H9 (cell line): ENCODE measurements at regions not wholly inside any gene's neighbourhood (a gene's known extent, or its start where the extent isn't known, plus 50 kb on each side); places are given as distances from the start of the nearest gene placed in this dataset.

ENCODE experiments used
- DNase-seq: peaks from one replicate; pipeline ENCODE4 v3.0.0-alpha.2; 2017
- H2AFZ ChIP-seq: one replicate; pipeline ENCODE4 v1.6.1; 2013; ENCODE audit warnings: mild to moderate bottlenecking, low read length, control low read depth, moderate library complexity
- H2AK5ac ChIP-seq: 2 replicates; pipeline ENCODE4 v1.6.1; 2013; ENCODE audit warnings: low read length, control low read depth, mixed read lengths; ENCODE audit not compliant: insufficient read length
- H2BK120ac ChIP-seq: one replicate; pipeline ENCODE4 v1.6.1; 2013; ENCODE audit warnings: low read depth, mild to moderate bottlenecking, low read length, control low read depth, inconsistent platforms; ENCODE audit not compliant: poor library complexity, severe bottlenecking
- H2BK12ac ChIP-seq: 2 replicates; pipeline ENCODE4 v1.6.1; 2013; ENCODE audit warnings: low read length, control low read depth, mixed read lengths, low read depth; ENCODE audit not compliant: insufficient read length
- H2BK15ac ChIP-seq: 2 replicates; pipeline ENCODE4 v1.6.1; 2013; ENCODE audit warnings: low read depth, low read length, control low read depth
- H2BK20ac ChIP-seq: one replicate; pipeline ENCODE4 v1.6.1; 2013; ENCODE audit warnings: low read depth, mild to moderate bottlenecking, low read length, control low read depth, inconsistent platforms; ENCODE audit not compliant: poor library complexity, severe bottlenecking
- H2BK5ac ChIP-seq: 2 replicates; pipeline ENCODE4 v1.6.1; 2013; ENCODE audit warnings: low read length, control low read depth, mixed read lengths; ENCODE audit not compliant: insufficient read length
- H3K14ac ChIP-seq: 2 replicates; pipeline ENCODE4 v1.6.1; 2013; ENCODE audit warnings: low read length, control low read depth; ENCODE audit not compliant: insufficient read depth
- H3K18ac ChIP-seq: 2 replicates; pipeline ENCODE4 v1.6.1; 2013; ENCODE audit warnings: low read depth, mild to moderate bottlenecking, mixed read lengths, low read length, control low read depth; ENCODE audit not compliant: insufficient read length
- H3K23ac ChIP-seq: 2 replicates; pipeline ENCODE4 v1.6.1; 2013; ENCODE audit warnings: low read length, control low read depth, mixed read lengths, low read depth; ENCODE audit not compliant: insufficient read length
- H3K23me2 ChIP-seq: 2 replicates; pipeline ENCODE4 v1.6.1; 2013; ENCODE audit warnings: low read depth, mild to moderate bottlenecking, mixed read lengths, low read length, control low read depth; ENCODE audit not compliant: insufficient read length, poor library complexity, severe bottlenecking
- H3K27ac ChIP-seq: 2 replicates; pipeline ENCODE4 v1.5.1; 2013; ENCODE audit warnings: low read length, control low read depth, mixed read lengths, low read depth; ENCODE audit not compliant: insufficient read length
- H3K27me3 ChIP-seq: 2 replicates; pipeline ENCODE4 v1.6.1; 2013; ENCODE audit warnings: low read length, control low read depth, inconsistent platforms; ENCODE audit not compliant: insufficient read depth
- H3K4ac ChIP-seq: 2 replicates; pipeline ENCODE4 v1.6.1; 2013; ENCODE audit warnings: low read depth, mild to moderate bottlenecking, control low read depth, inconsistent platforms, low read length, moderate library complexity
- H3K4me1 ChIP-seq: 2 replicates; pipeline ENCODE4 v1.6.1; 2013; ENCODE audit warnings: low read length, control low read depth, inconsistent platforms; ENCODE audit not compliant: insufficient read depth
- H3K4me2 ChIP-seq: 2 replicates; pipeline ENCODE4 v1.6.1; 2013; ENCODE audit warnings: low read length, control low read depth, mixed read lengths; ENCODE audit not compliant: insufficient read length, insufficient read depth
- H3K56ac ChIP-seq: 2 replicates; pipeline ENCODE4 v1.6.1; 2013; ENCODE audit warnings: low read depth, mild to moderate bottlenecking, mixed read lengths, low read length, control low read depth; ENCODE audit not compliant: insufficient read length
- H3K79me1 ChIP-seq: 2 replicates; pipeline ENCODE4 v1.6.1; 2013; ENCODE audit warnings: low read depth, mild to moderate bottlenecking, moderate library complexity, low read length, control low read depth, inconsistent platforms; ENCODE audit not compliant: insufficient read depth, poor library complexity, severe bottlenecking
- H3K79me2 ChIP-seq: 2 replicates; pipeline ENCODE4 v1.6.1; 2013; ENCODE audit warnings: low read length, control low read depth, inconsistent platforms; ENCODE audit not compliant: insufficient read depth
- H3K9ac ChIP-seq: 2 replicates; pipeline ENCODE4 v1.6.1; 2013; ENCODE audit warnings: low read length, control low read depth, mixed read lengths; ENCODE audit not compliant: insufficient read length; ENCODE audit errors: extremely low read depth
- H3K9me3 ChIP-seq: one replicate; pipeline ENCODE4 v1.6.1; 2013; ENCODE audit warnings: low read depth, low read length, inconsistent platforms; ENCODE audit not compliant: control insufficient read depth
- H3T11ph ChIP-seq: one replicate; pipeline ENCODE4 v1.6.1; 2013; ENCODE audit warnings: mild to moderate bottlenecking, low read length, control low read depth, inconsistent platforms
- H4K20me1 ChIP-seq: one replicate; pipeline ENCODE4 v1.6.1; 2013; ENCODE audit not compliant: control insufficient read depth, insufficient read length, insufficient read depth
- H4K5ac ChIP-seq: 2 replicates; pipeline ENCODE4 v1.6.1; 2013; ENCODE audit warnings: low read depth, mild to moderate bottlenecking, mixed read lengths, low read length, control low read depth; ENCODE audit not compliant: insufficient read length
- H4K8ac ChIP-seq: replicated peaks from 2 replicates; pipeline ENCODE4 v1.6.1; 2013; ENCODE audit warnings: low read length, control low read depth, mixed read lengths, low read depth; ENCODE audit not compliant: insufficient read length
- H4K91ac ChIP-seq: 2 replicates; pipeline ENCODE4 v1.6.1; 2013; ENCODE audit warnings: low read depth, mild to moderate bottlenecking, moderate library complexity, mixed read lengths, low read length, control low read depth; ENCODE audit not compliant: insufficient read length
- H3K27ac Mint-ChIP-seq, 3 experiments: 2 replicates in 2 of 3; 3 replicates in 1 of 3; pipeline ENCODE4 v1.8.0; 2020 to 2021; ENCODE audit warnings: mixed read lengths in 3 of 3, mild to moderate bottlenecking in 1 of 3, moderate library complexity in 1 of 3
- H3K27me3 Mint-ChIP-seq: 2 replicates; pipeline ENCODE4 v1.8.0; 2021; ENCODE audit warnings: low read depth, mild to moderate bottlenecking, moderate library complexity, mixed read lengths
- H3K36me3 Mint-ChIP-seq, 3 experiments: 2 replicates in 2 of 3; 3 replicates in 1 of 3; pipeline ENCODE4 v1.8.0; 2020 to 2021; ENCODE audit warnings: low read depth in 3 of 3, mixed read lengths in 3 of 3; ENCODE audit not compliant: insufficient read depth in 1 of 3
- H3K4me1 Mint-ChIP-seq, 2 experiments: 2 replicates each; pipeline ENCODE4 v1.8.0; 2020; ENCODE audit warnings: mixed read lengths in 2 of 2
- H3K4me3 Mint-ChIP-seq, 2 experiments: 2 replicates in 1 of 2; 3 replicates in 1 of 2; pipeline ENCODE4 v1.8.0; 2020 to 2021; ENCODE audit warnings: mild to moderate bottlenecking in 2 of 2, mixed read lengths in 2 of 2, moderate library complexity in 1 of 2
- H3K9me3 Mint-ChIP-seq, 2 experiments: 2 replicates in 1 of 2; 3 replicates in 1 of 2; pipeline ENCODE4 v1.8.0; 2020; ENCODE audit warnings: mild to moderate bottlenecking in 2 of 2, mixed read lengths in 2 of 2, moderate library complexity in 1 of 2
- CTCF ChIP-seq: fragments of 200-600 bp; sonication (generic); conservative IDR thresholded peaks from 3 replicates; pipeline ENCODE4 v1.8.0; 2021; ENCODE audit warnings: antibody characterized with exemption, mild to moderate bottlenecking
- WGBS: extraction: QIAGEN DNeasy Blood & Tissue Kit; methylation state at CpG from one replicate; pipeline ENCODE4 v1.1.7; 2013; ENCODE audit warnings: missing lambda C conversion rate, low lambda C conversion rate, mixed read lengths; ENCODE audit not compliant: insufficient read length; ENCODE audit errors: extremely low coverage; 5-methylcytosine and 5-hydroxymethylcytosine counted together

GRCh38 chr2:116477229-116477628 lies 1337.3 kb upstream of the DDX18 start:
- Histone ChIP-seq H2BK12ac (no peak overlapping the region), H4K5ac (no peak overlapping the region), H3K4me2 (no peak overlapping the region), H2AK5ac (no peak overlapping the region), H3K9me3 (no peaks in the 10 kb centered on the region), H3K27ac (no peak overlapping the region), H3K23ac (no peak overlapping the region), H3K79me1 (no peaks in the 10 kb centered on the region), H4K8ac (no peak overlapping the region), H4K20me1 (no peaks in the 10 kb centered on the region), H4K91ac (no peak overlapping the region), H2BK20ac (no peak overlapping the region), H3K9ac (no peak overlapping the region), H3K4me1 (no peaks in the 10 kb centered on the region), H3K18ac (no peak overlapping the region), H3K4ac (no peak overlapping the region), H3K56ac (no peak overlapping the region), H3K27me3 (no peaks in the 10 kb centered on the region), H2AFZ (no peak overlapping the region), H3K14ac (no peak overlapping the region), H3T11ph (no peak overlapping the region), H3K23me2 (no peaks in the 10 kb centered on the region), H2BK15ac (no peak overlapping the region), H3K79me2 (no peaks in the 10 kb centered on the region), H2BK5ac (no peak overlapping the region), H2BK120ac (no peak overlapping the region)
- Mint-ChIP-seq H3K27ac (no peak overlapping the region), H3K27me3 (no peaks in the 10 kb centered on the region), H3K36me3 (no peaks in the 10 kb centered on the region), H3K9me3 (peaks cover 2 to 3% of the 10 kb centered on the region in 2 experiments; a peak in 2 of 5 replicates), H3K4me1 (no peaks in the 10 kb centered on the region), H3K4me3 (no peak overlapping the region)
- no peak for TF ChIP-seq CTCF
- no CpG with 5 or more reads among the region's 3 CpGs for WGBS
- no peak for DNase-seq
